ENCODE measurements at regions not wholly inside any gene's neighbourhood (a gene's known extent, or its start where the extent isn't known, plus 50 kb on each side); places are given as distances from the start of the nearest gene placed in this dataset.

DNA sequence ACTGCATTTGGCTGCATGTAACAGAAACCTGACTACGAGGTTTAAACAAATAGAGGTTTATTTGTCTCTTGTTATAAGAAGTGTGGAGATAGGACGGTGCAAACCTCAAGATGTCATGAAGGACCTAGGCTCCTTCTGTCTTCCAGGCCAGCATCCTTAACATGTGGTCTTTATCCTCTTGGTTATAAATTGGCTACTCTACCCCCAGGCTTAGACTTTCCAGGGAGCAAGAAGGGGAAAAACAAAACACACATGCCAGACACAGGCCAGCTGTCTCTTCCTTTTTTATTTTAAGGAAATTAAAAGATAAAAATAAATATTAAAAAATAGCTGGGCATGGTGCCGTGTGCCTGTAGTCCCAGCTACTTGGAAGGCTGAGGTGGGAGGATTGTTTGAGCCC, 51.3 kb upstream of the PRELP start:
- H3K36me3 ChIP-seq (replicated peaks in 1 of 2): no peaks in the 10 kb centered on the region
- peaks cover 0 to 21% of the 10 kb centered on the region in 2 donors for H3K4me1 ChIP-seq (replicated peaks in 1 of 2)
- H3K27ac ChIP-seq: no peak overlapping the region
- DNase-seq: no peak
- no peaks in the 10 kb centered on the region for H3K9me3 ChIP-seq (replicated peaks in 1 of 3)
- TF ChIP-seq CTCF (IDR thresholded peaks at IDR 0.05) (no peak), POLR2A (IDR thresholded peaks at IDR 0.05) (no peak)
- 70 to 83% (median 74%) methylated on average over 3 of the region's 3 CpGs for WGBS, 4 donors
- no peaks in the 10 kb centered on the region for H3K27me3 ChIP-seq
- intact Hi-C loops (cut with DNase I): no loop called here
- H3K4me3 ChIP-seq: no peak overlapping the region

DNA sequence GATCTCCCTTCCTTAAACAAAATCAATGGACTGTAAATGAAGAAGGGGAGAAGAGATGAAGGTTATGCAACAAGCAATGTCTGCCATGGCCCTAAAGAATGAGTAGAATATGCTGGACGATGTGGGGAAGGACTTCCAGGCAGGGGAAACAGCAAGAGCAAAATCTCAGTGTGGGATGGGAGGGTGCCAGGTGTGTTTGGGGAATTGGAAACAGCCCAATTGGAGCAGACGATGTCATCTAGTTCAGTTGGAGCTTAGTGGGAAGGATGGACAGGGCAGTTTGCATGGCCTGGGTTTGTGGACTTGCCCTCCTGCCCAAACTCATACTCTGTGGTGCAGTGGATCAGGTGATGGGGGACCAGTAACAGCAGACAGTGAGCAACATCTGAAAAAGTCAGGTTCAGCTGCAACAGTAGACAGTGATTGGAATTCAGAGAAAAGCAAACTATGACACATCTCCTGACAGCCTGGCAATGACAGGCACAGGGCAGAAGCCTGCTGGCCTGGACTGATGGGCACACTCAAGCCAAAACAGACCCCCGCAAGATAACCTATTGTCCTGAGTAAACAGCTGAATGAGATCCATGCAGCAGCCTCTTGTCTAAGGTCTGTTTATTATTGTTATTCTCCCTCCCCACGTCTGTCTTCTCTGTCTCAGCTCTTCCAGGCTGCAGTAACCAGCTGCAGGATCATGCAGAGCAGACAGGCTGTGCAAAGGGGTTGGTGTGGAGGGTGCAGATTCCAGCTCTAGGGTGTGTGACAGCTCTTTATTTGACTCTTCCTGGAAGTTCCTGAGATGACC, 50.5 kb upstream of the PRELP start:
- H3K4me3 ChIP-seq: no peak overlapping the region
- TF ChIP-seq CTCF (IDR thresholded peaks at IDR 0.05) (no peak), POLR2A (IDR thresholded peaks at IDR 0.05) (no peak)
- H3K4me1 ChIP-seq (replicated peaks in 1 of 2): peaks cover 0 to 21% of the 10 kb centered on the region in 2 donors
- H3K27me3 ChIP-seq: no peaks in the 10 kb centered on the region
- peak in 1 of 7 donors; percentile 37 for DNase-seq
- no peaks in the 10 kb centered on the region for H3K36me3 ChIP-seq (replicated peaks in 1 of 2)
- no peaks in the 10 kb centered on the region for H3K9me3 ChIP-seq (replicated peaks in 1 of 3)
- H3K27ac ChIP-seq: no peak overlapping the region
- intact Hi-C loops (cut with DNase I): no loop called here
- 59 to 74% (median 66%) methylated on average over 4 of the region's 4 CpGs for WGBS, 4 donors

- Histone ChIP-seq H3K4me1 (replicated peaks in 1 of 2) (peaks cover 0 to 15% of the 10 kb centered on the region in 2 donors), H3K36me3 (replicated peaks in 1 of 2) (no peaks in the 10 kb centered on the region), H3K27ac (no peak overlapping the region), H3K9me3 (replicated peaks in 1 of 3) (no peaks in the 10 kb centered on the region), H3K27me3 (no peaks in the 10 kb centered on the region), H3K4me3 (no peak overlapping the region)
- TF ChIP-seq CTCF (IDR thresholded peaks at IDR 0.05): no peak
- TF ChIP-seq POLR2A (IDR thresholded peaks at IDR 0.05): no peak
- intact Hi-C loops (cut with DNase I): no loop called here
- no peak for DNase-seq
Measured at GRCh38 chr1:203425663-203425975, 50.0 kb upstream of the PRELP start.

All from adrenal gland (tissue), 9 donors.